ENCODE measurements at regions not wholly inside any gene's neighbourhood (a gene's known extent, or its start where the extent isn't known, plus 50 kb on each side); places are given as distances from the start of the nearest gene placed in this dataset.

GRCh38 chr9:88786291-88787079 is 204.8 kb upstream of the S1PR3 start:
- peak overlapping the region in 1 of 2 donors; percentile 52 for H3K4me3 Mint-ChIP-seq
- no peaks in the 10 kb centered on the region for H4K20me1 ChIP-seq (ENCODE audit: insufficient read depth, low read length)
- H2AFZ ChIP-seq (ENCODE audit: insufficient read depth, low read depth, low read length, poor library complexity, severe bottlenecking) = no peak overlapping the region
- no peak overlapping the region for H3K27ac Mint-ChIP-seq
- H3K4me3 ChIP-seq (replicated peaks in 1 of 3; ENCODE audit: low read depth in 2 of 3, low read length in 3 of 3) = no peak overlapping the region
- no peak overlapping the region for H3K4me2 ChIP-seq (replicated peaks; ENCODE audit: extremely low read depth, low read length, poor library complexity, severe bottlenecking)
- peaks cover 10 to 25% (median 23%) of the 10 kb centered on the region in 3 donors for H3K27me3 Mint-ChIP-seq (ENCODE audit: low read depth in 3 of 3)
- H3K9me3 ChIP-seq (replicated peaks in 1 of 2; ENCODE audit: control insufficient read depth in 1 of 2, insufficient read depth in 1 of 2, low read length in 2 of 2) = no peaks in the 10 kb centered on the region
- H3K27me3 ChIP-seq (ENCODE audit: control insufficient read depth in 2 of 2, insufficient read depth in 2 of 2, low read length in 2 of 2) = peaks cover 2 to 21% of the 10 kb centered on the region in 2 donors
- no peaks in the 10 kb centered on the region for H3K36me3 ChIP-seq (replicated peaks in 1 of 2; ENCODE audit: control insufficient read depth in 1 of 2, insufficient read depth in 2 of 2, low read length in 2 of 2)
- H3K4me1 ChIP-seq (ENCODE audit: control insufficient read depth in 1 of 2, insufficient read depth in 2 of 2, low read length in 2 of 2) = peaks cover 0 to 5% of the 10 kb centered on the region in 2 donors
- whole genome bisulfite sequencing (ENCODE audit: insufficient coverage) = 80% methylated on average over 10 of the region's 12 CpGs
- H3K36me3 Mint-ChIP-seq = no peaks in the 10 kb centered on the region
- H3K27ac ChIP-seq (ENCODE audit: low read depth in 1 of 2, low read length in 2 of 2) = no peak overlapping the region
- intact Hi-C loops (cut with micrococcal nuclease) = no loop called here
- no peak overlapping the region for H3K9ac ChIP-seq (ENCODE audit: insufficient read depth, low read length, poor library complexity, severe bottlenecking)
- no peaks in the 10 kb centered on the region for H3K79me2 ChIP-seq (ENCODE audit: insufficient read depth, low read length)
- no peak for TF ChIP-seq CTCF (IDR thresholded peaks at IDR 0.05)
- H3K9me3 Mint-ChIP-seq = no peaks in the 10 kb centered on the region
- DNase-seq = no peak
- H3K4me1 Mint-ChIP-seq = peaks cover 9% of the 10 kb centered on the region

GRCh38 chr9:88789785-88790184 is 201.5 kb upstream of the S1PR3 start:
- Histone ChIP-seq H3K4me3 (replicated peaks in 1 of 3; ENCODE audit: low read depth in 2 of 3, low read length in 3 of 3) (no peak overlapping the region), H3K4me2 (replicated peaks; ENCODE audit: extremely low read depth, low read length, poor library complexity, severe bottlenecking) (no peak overlapping the region), H2AFZ (ENCODE audit: insufficient read depth, low read depth, low read length, poor library complexity, severe bottlenecking) (no peak overlapping the region), H3K79me2 (ENCODE audit: insufficient read depth, low read length) (no peaks in the 10 kb centered on the region), H3K4me1 (ENCODE audit: control insufficient read depth in 1 of 2, insufficient read depth in 2 of 2, low read length in 2 of 2) (peaks cover 6 to 7% of the 10 kb centered on the region in 2 donors), H4K20me1 (ENCODE audit: insufficient read depth, low read length) (no peaks in the 10 kb centered on the region), H3K27me3 (ENCODE audit: control insufficient read depth in 2 of 2, insufficient read depth in 2 of 2, low read length in 2 of 2) (peaks cover 5 to 25% of the 10 kb centered on the region in 2 donors), H3K27ac (ENCODE audit: low read depth in 1 of 2, low read length in 2 of 2) (no peak overlapping the region), H3K9me3 (replicated peaks in 1 of 2; ENCODE audit: control insufficient read depth in 1 of 2, insufficient read depth in 1 of 2, low read length in 2 of 2) (no peaks in the 10 kb centered on the region), H3K36me3 (replicated peaks in 1 of 2; ENCODE audit: control insufficient read depth in 1 of 2, insufficient read depth in 2 of 2, low read length in 2 of 2) (no peaks in the 10 kb centered on the region), H3K9ac (ENCODE audit: insufficient read depth, low read length, poor library complexity, severe bottlenecking) (no peak overlapping the region)
- WGBS (ENCODE audit: insufficient coverage) = 80% methylated on average over 1 of the region's 3 CpGs
- Mint-ChIP-seq H3K9me3 (no peaks in the 10 kb centered on the region), H3K27ac (peak overlapping the region in 1 of 7 donors; percentile 66), H3K27me3 (ENCODE audit: low read depth in 3 of 3) (peaks cover 13 to 29% (median 28%) of the 10 kb centered on the region in 3 donors), H3K4me3 (no peak overlapping the region), H3K4me1 (peaks cover 5% of the 10 kb centered on the region), H3K36me3 (no peaks in the 10 kb centered on the region)
- intact Hi-C loops (cut with micrococcal nuclease) = no loop called here
- peak in 1 of 3 donors; percentile 22 for DNase-seq
- TF ChIP-seq CTCF (IDR thresholded peaks at IDR 0.05) = no peak

Data from CD14-positive monocyte (primary cell).